ENCODE measurements at regions not wholly inside any gene's neighbourhood (a gene's known extent, or its start where the extent isn't known, plus 50 kb on each side); places are given as distances from the start of the nearest gene placed in this dataset.
"Not testable (repeated sequence)": the region's sequence is repeated elsewhere in the genome, so short reads cannot be mapped to it uniquely, and the experiment has no call there.

DNA sequence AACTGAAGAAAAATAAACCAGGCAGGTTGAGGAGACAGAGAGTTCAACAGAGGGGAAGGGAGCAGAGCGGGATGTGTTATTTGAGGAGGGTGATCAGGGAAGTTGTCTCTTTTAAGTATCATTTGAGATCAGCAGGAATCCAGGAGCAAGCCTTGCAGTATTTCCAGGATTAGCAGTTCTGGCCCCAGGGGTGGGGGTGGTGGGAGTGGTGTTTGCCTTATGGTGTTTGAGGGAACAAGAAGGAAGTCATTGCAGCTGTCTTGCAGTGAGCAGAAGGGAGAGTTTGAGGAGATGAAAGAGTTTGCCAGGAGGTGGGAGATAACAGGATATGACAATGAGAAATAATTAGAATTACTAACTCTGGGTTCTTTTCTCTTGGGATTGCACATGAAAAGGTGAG, 418.6 kb downstream of the NELL2 start:
- intact Hi-C loops (cut with micrococcal nuclease; ENCODE audit: unreplicated experiment), result no loop called here
- DNase-seq, result no peak
- no peaks in the 10 kb centered on the region for H3K4me1 Mint-ChIP-seq (ENCODE audit: low read depth, unreplicated experiment)
- BruUV-seq (replicated peaks), result no TSS peak
- no peak overlapping the region for H3K4me3 Mint-ChIP-seq (ENCODE audit: low read depth, unreplicated experiment)
- H3K27ac Mint-ChIP-seq (ENCODE audit: unreplicated experiment), result no peak overlapping the region
- peaks cover 2% of the 10 kb centered on the region for H3K9me3 Mint-ChIP-seq (ENCODE audit: low read depth, unreplicated experiment)
- CTCF ChIA-PET, result no interaction called here
- H3K36me3 Mint-ChIP-seq (ENCODE audit: insufficient read depth, unreplicated experiment), result no peaks in the 10 kb centered on the region
- H3K27me3 Mint-ChIP-seq (ENCODE audit: unreplicated experiment), result no peaks in the 10 kb centered on the region
- TF ChIP-seq, protein P1, sequence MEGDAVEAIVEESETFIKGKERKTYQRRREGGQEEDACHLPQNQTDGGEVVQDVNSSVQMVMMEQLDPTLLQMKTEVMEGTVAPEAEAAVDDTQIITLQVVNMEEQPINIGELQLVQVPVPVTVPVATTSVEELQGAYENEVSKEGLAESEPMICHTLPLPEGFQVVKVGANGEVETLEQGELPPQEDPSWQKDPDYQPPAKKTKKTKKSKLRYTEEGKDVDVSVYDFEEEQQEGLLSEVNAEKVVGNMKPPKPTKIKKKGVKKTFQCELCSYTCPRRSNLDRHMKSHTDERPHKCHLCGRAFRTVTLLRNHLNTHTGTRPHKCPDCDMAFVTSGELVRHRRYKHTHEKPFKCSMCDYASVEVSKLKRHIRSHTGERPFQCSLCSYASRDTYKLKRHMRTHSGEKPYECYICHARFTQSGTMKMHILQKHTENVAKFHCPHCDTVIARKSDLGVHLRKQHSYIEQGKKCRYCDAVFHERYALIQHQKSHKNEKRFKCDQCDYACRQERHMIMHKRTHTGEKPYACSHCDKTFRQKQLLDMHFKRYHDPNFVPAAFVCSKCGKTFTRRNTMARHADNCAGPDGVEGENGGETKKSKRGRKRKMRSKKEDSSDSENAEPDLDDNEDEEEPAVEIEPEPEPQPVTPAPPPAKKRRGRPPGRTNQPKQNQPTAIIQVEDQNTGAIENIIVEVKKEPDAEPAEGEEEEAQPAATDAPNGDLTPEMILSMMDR (IDR thresholded peaks at IDR 0.05; ENCODE audit: unreplicated experiment), result no peak

DNA sequence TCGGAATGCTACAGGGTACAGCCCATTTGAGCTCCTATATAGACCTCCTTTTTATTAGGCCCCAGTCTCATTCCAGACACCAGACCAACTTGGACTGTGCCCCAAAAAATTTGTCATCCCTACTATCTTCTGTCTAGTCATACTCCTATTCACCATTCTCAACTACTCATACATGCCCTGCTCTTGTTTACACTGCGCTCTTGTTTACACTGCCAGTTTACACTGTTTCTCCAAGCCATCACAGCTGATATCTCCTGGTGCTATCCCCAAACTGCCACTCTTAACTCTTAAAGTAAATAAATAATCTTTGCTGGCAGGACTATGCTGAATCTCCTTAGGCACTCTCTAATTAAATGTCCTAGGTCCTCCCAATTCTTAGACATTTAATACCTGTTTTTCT, 421.2 kb downstream of the NELL2 start:
- H3K4me3 Mint-ChIP-seq (ENCODE audit: low read depth, unreplicated experiment); H3K4me1 Mint-ChIP-seq (ENCODE audit: low read depth, unreplicated experiment); H3K9me3 Mint-ChIP-seq (ENCODE audit: low read depth, unreplicated experiment); intact Hi-C loops (cut with micrococcal nuclease; ENCODE audit: unreplicated experiment); BruUV-seq (replicated peaks); CTCF ChIA-PET; DNase-seq; H3K36me3 Mint-ChIP-seq (ENCODE audit: insufficient read depth, unreplicated experiment); H3K27ac Mint-ChIP-seq (ENCODE audit: unreplicated experiment); H3K27me3 Mint-ChIP-seq (ENCODE audit: unreplicated experiment): not testable (repeated sequence)

DNA sequence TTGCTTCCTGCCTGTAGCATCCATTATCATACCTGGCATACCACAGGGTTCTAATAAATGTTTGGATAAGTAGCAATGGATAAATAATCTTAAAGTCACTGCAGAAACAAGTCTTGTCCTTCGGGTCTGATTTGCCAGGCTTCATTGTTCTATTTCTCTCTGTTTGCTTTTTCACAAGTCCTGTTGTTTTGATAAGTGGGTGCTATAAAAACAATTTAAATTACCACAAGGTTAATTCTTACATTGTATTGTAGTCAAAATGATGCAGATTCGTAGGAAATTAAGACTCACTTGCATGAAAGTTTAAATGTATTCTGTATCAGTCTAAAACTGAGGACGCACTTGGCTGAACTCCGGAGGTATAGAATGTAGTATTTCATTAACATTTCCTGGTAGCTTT, 429.9 kb downstream of the NELL2 start:
- Mint-ChIP-seq H3K36me3 (ENCODE audit: insufficient read depth, unreplicated experiment) (peaks cover 4% of the 10 kb centered on the region), H3K27me3 (ENCODE audit: unreplicated experiment) (no peaks in the 10 kb centered on the region), H3K4me1 (ENCODE audit: low read depth, unreplicated experiment) (peaks cover 21% of the 10 kb centered on the region), H3K27ac (ENCODE audit: unreplicated experiment) (peak overlapping the region; percentile 53), H3K4me3 (ENCODE audit: low read depth, unreplicated experiment) (no peak overlapping the region), H3K9me3 (ENCODE audit: low read depth, unreplicated experiment) (peaks cover 2% of the 10 kb centered on the region)
- TF ChIP-seq, protein P1 (IDR thresholded peaks at IDR 0.05; ENCODE audit: unreplicated experiment), result no peak
- intact Hi-C loops (cut with micrococcal nuclease; ENCODE audit: unreplicated experiment), result no loop called here
- CTCF ChIA-PET, result no interaction called here
- DNase-seq, result no peak
- BruUV-seq (replicated peaks), result no TSS peak

DNA sequence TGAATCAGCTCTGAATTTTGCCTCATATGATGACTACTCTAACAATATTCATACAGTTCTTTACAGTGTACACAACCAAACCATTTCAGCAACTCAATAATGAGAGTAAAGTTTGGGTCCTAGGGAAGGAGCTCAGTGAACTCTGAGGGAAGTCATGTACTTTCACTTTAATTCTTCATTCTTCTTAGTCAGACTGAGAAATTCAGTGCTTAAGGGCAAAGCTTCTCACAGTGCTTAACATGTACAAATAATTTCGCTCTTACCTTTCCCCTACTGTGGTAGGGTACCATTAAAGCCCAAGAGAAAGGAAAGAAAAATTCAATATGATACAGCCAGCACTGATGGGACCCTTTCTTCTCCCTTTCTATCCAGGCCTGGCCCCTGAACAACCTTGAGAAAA, 435.0 kb downstream of the NELL2 start:
- CTCF ChIA-PET, result no interaction called here
- TF ChIP-seq, protein P1 (IDR thresholded peaks at IDR 0.05; ENCODE audit: unreplicated experiment), result no peak
- intact Hi-C loops (cut with micrococcal nuclease; ENCODE audit: unreplicated experiment), result no loop called here
- DNase-seq, result no peak
- no peak overlapping the region for H3K27ac Mint-ChIP-seq (ENCODE audit: unreplicated experiment)
- BruUV-seq (replicated peaks), result no TSS peak
- peaks cover 12% of the 10 kb centered on the region for H3K4me1 Mint-ChIP-seq (ENCODE audit: low read depth, unreplicated experiment)
- H3K27me3 Mint-ChIP-seq (ENCODE audit: unreplicated experiment), result no peaks in the 10 kb centered on the region
- peaks cover 4% of the 10 kb centered on the region for H3K36me3 Mint-ChIP-seq (ENCODE audit: insufficient read depth, unreplicated experiment)
- no peak overlapping the region for H3K4me3 Mint-ChIP-seq (ENCODE audit: low read depth, unreplicated experiment)
- H3K9me3 Mint-ChIP-seq (ENCODE audit: low read depth, unreplicated experiment), result no peaks in the 10 kb centered on the region
